Thoracic aorta (tissue), 2 donors: ENCODE measurements at regions not wholly inside any gene's neighbourhood (a gene's known extent, or its start where the extent isn't known, plus 50 kb on each side); places are given as distances from the start of the nearest gene placed in this dataset.

Experiments used
- ATAC-seq: fragments of 150-250 bp; one replicate; pipeline ENCODE4 v1.8.0; 2017; ENCODE audit warnings: low read depth; ENCODE audit not compliant: insufficient number of reproducible peaks, low FRiP score
- DNase-seq: peaks from one replicate; pipeline ENCODE4 v3.0.0-alpha.2; 2020; ENCODE audit warnings: low spot score
- H3K27ac ChIP-seq, 2 donors: fragments of 200-600 bp; sonication (generic); 1 replicate in 1 of 2; 2 replicates in 1 of 2; pipeline ENCODE4 v1.5.1; 2016; ENCODE audit warnings: mild to moderate bottlenecking in 2 of 2, moderate library complexity in 2 of 2
- H3K27me3 ChIP-seq: fragments of 200-600 bp; sonication (generic); replicated peaks from 2 replicates; pipeline ENCODE4 v1.6.0; 2016; ENCODE audit warnings: mild to moderate bottlenecking; ENCODE audit not compliant: insufficient read depth
- H3K36me3 ChIP-seq: fragments of 200-600 bp; sonication (generic); one replicate; pipeline ENCODE4 v1.5.1; 2016
- H3K4me1 ChIP-seq, 2 donors: fragments of 200-600 bp; sonication (generic); 1 replicate in 1 of 2; 2 replicates in 1 of 2; pipeline versions ENCODE4 v1.5.1 to v1.6.0; 2016; ENCODE audit warnings: low read depth in 2 of 2, mild to moderate bottlenecking in 1 of 2; ENCODE audit not compliant: control insufficient read depth in 1 of 2
- H3K4me3 ChIP-seq: fragments of 200-600 bp; sonication (generic); 2 replicates; pipeline ENCODE4 v1.5.1; 2016; ENCODE audit warnings: mild to moderate bottlenecking
- H3K9me3 ChIP-seq: fragments of 200-600 bp; sonication (generic); 2 replicates; pipeline ENCODE4 v1.5.1; 2016
- TF ChIP-seq, protein P1 (sequence below): fragments of 200-600 bp; sonication (generic); IDR thresholded peaks from one replicate; pipeline ENCODE4 v1.5.1; 2019; ENCODE audit warnings: antibody characterized with exemption

DNA sequence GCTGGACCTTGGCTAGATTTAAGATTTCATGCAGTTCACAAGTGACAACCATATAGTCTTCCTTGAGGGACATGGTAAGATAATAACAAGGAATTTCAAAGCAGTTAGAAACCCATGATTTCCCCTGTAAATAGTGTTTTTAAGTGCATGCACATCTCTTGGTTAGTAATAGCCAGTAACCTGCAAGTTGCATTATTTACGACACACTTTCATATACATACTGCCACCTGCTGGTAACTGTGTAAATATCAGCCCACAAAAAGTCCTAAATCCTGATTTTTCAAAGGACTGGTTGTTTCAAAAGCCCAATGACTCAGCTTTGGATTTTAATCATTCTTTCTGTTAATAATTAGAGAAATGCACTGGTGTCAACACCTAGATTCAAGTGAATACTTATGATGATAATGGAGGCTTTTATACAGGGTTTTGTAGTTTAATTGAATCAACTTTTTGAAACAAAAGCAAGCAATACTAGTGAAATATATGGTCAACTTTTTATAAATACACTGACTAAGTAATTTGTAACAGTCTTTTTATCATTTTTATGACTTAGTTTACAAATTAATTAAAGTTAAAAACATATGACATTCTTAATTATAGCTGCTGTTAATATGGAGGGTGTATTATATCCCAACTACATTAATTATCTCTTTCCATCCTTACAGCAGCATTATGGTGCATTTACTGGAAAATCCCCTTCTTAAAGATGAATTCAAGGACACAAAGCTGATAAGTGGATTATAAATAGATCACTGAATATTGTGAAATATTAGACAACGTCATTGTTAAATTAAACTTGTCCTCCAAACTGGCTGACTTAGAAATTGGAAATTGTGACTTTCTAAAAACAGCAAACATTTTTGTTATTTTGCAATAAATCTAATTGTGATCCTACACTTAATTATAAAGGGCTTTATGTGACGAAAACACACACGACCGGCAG, 367.7 kb upstream of the SEMA3D start:
- no peaks in the 10 kb centered on the region for H3K9me3 ChIP-seq
- no peak overlapping the region for H3K27ac ChIP-seq
- TF ChIP-seq, protein P1, sequence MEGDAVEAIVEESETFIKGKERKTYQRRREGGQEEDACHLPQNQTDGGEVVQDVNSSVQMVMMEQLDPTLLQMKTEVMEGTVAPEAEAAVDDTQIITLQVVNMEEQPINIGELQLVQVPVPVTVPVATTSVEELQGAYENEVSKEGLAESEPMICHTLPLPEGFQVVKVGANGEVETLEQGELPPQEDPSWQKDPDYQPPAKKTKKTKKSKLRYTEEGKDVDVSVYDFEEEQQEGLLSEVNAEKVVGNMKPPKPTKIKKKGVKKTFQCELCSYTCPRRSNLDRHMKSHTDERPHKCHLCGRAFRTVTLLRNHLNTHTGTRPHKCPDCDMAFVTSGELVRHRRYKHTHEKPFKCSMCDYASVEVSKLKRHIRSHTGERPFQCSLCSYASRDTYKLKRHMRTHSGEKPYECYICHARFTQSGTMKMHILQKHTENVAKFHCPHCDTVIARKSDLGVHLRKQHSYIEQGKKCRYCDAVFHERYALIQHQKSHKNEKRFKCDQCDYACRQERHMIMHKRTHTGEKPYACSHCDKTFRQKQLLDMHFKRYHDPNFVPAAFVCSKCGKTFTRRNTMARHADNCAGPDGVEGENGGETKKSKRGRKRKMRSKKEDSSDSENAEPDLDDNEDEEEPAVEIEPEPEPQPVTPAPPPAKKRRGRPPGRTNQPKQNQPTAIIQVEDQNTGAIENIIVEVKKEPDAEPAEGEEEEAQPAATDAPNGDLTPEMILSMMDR, result peak; percentile 61
- H3K36me3 ChIP-seq, result no peaks in the 10 kb centered on the region
- no peaks in the 10 kb centered on the region for H3K4me1 ChIP-seq
- ATAC-seq (no peak), DNase-seq (no peak)
- H3K27me3 ChIP-seq, result no peaks in the 10 kb centered on the region
- no peak overlapping the region for H3K4me3 ChIP-seq

DNA sequence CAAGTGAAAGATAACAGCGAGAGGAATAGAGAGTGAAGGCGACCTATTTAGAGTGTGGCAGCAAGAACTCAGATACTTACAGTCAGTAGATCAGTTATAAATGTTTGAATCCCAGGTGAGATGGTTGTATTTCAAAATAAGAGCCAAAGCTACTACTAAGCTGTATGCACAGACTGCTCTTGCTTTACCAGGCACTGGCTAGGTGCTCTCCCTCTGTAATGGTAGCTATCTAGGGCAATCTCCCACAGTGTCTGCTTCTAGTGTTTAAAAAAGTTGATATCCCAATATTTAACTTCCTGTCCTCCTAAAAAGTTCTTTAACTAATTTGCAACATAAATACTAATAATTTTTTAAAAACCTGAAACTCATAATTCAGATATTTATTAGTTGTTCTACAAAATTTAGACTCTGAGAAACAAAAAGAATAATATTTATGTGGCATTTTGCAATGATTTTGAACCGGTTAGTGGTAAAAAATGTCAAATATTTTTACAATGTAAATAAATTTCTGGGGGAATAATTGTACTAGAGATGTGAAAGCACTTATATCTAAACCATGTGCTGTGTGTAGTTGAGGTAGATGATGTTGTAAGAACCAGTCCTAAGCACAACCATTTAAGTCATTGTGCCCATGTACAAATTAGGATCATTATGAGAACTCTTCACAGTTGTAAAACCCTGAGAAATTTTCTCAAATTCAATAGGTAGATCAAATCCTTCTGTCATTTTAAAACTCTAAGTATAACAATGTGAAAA, 349.3 kb upstream of the SEMA3D start:
- H3K4me1 ChIP-seq, result no peaks in the 10 kb centered on the region
- TF ChIP-seq, protein P1, result no peak
- no peak overlapping the region for H3K4me3 ChIP-seq
- H3K27me3 ChIP-seq, result no peaks in the 10 kb centered on the region
- H3K9me3 ChIP-seq, result no peaks in the 10 kb centered on the region
- H3K27ac ChIP-seq, result no peak overlapping the region
- DNase-seq (no peak), ATAC-seq (no peak)
- H3K36me3 ChIP-seq, result no peaks in the 10 kb centered on the region

DNA sequence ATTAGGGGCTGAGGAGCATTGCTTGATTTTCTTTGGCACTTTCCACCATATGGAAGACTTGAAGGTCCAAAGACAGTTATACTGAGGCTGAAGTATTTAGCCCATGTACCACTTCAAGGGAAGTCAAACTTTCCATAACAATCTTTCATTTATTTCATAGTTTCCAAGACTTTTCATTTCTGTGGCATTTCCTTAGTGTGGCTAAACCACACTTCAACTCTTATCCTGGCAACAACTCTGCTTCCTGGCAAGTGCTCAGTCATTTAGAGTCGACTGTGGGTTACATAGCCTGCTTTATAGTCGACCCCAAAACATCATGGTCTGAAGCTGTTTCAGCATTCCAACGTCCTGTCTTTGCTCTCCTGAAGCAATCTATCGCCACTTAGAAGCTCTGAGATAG, 343.0 kb upstream of the SEMA3D start:
- Histone ChIP-seq H3K27ac (no peak overlapping the region), H3K4me3 (no peak overlapping the region), H3K4me1 (no peaks in the 10 kb centered on the region), H3K36me3 (no peaks in the 10 kb centered on the region), H3K9me3 (no peaks in the 10 kb centered on the region), H3K27me3 (no peaks in the 10 kb centered on the region)
- TF ChIP-seq, protein P1, result no peak
- ATAC-seq (no peak), DNase-seq (no peak)

DNA sequence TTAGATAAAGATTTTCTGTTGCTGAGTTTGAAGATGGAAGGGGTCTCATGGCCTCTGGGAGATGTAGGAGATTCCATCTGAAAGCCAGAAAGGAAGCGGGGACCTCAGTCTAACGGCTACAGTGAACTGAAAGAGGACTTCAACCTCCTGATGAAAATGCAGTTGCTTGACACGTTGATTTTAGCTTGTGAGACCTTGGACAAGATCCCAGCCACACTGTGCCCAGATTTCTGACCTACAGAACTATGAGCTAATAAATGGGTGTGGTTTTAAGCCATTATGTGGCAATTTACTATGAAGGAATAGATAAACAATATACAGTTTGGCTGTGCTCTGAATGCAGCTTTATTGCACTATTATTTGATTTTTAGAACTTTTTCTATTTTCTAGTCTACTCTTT, 342.3 kb upstream of the SEMA3D start:
- Histone ChIP-seq H3K27me3 (no peaks in the 10 kb centered on the region), H3K9me3 (no peaks in the 10 kb centered on the region), H3K4me3 (no peak overlapping the region), H3K4me1 (no peaks in the 10 kb centered on the region), H3K36me3 (no peaks in the 10 kb centered on the region), H3K27ac (peak overlapping the region in 1 of 2 donors; percentile 1)
- DNase-seq (no peak), ATAC-seq (no peak)
- TF ChIP-seq, protein P1, result no peak

DNA sequence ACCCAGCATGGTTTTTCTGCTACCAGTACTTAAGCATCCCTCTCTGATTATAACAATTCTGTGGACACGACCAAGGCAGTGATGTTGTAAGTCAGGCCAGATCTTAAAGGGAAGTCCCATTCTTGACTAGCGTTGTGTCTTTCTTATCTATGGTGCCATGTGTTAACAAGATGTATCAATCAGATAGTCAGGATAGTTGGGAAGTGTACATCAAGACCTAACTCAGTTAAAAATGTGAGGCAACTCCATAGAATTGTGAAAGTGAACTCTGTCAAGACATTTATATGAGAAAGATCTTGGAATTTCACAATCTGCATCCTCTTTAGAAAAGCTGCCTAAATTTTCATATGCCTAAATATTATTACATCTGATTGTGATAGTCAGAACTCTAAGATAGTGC, 341.7 kb upstream of the SEMA3D start:
- ATAC-seq (no peak), DNase-seq (no peak)
- no peaks in the 10 kb centered on the region for H3K36me3 ChIP-seq
- no peaks in the 10 kb centered on the region for H3K4me1 ChIP-seq
- no peaks in the 10 kb centered on the region for H3K27me3 ChIP-seq
- no peak overlapping the region for H3K27ac ChIP-seq
- TF ChIP-seq, protein P1, result no peak
- no peaks in the 10 kb centered on the region for H3K9me3 ChIP-seq
- H3K4me3 ChIP-seq, result no peak overlapping the region
